Hepatocyte (in vitro differentiated cells): ENCODE measurements at regions not wholly inside any gene's neighbourhood (a gene's known extent, or its start where the extent isn't known, plus 50 kb on each side); places are given as distances from the start of the nearest gene placed in this dataset.

Experiments
- EZH2 ChIP-seq: fragments of 200-600 bp; sonication (generic); IDR thresholded peaks from 2 replicates; pipeline ENCODE4 v1.6.1; 2016; ENCODE audit warnings: antibody characterized with exemption, mild to moderate bottlenecking, borderline replicate concordance
- TF ChIP-seq, protein P1 (sequence below): fragments of 200-600 bp; sonication (generic); IDR thresholded peaks from 2 replicates; pipeline ENCODE4 v1.5.1; 2016; ENCODE audit warnings: antibody characterized with exemption, mild to moderate bottlenecking; ENCODE audit not compliant: poor library complexity

DNA sequence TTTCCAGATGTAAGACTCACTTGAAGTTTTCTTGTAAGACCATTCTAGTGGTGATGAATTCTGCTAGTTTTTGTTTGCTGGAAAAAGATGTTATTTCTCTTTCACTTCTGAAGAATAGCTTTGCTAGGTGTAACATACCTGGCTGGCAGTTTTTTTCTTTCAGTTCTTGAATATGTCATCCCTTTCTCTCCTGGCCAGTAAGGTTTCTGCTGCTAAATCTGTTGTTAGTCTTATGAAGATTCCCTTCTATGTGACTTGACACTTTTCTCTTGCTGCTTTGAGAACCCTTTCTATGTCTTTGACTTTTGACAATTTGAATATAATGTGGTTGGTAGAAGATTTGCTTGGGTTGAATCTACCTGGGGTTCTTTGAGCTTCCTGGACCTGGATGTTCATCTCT is 314.7 kb upstream of the NOX3 start:
- TF ChIP-seq, protein P1, sequence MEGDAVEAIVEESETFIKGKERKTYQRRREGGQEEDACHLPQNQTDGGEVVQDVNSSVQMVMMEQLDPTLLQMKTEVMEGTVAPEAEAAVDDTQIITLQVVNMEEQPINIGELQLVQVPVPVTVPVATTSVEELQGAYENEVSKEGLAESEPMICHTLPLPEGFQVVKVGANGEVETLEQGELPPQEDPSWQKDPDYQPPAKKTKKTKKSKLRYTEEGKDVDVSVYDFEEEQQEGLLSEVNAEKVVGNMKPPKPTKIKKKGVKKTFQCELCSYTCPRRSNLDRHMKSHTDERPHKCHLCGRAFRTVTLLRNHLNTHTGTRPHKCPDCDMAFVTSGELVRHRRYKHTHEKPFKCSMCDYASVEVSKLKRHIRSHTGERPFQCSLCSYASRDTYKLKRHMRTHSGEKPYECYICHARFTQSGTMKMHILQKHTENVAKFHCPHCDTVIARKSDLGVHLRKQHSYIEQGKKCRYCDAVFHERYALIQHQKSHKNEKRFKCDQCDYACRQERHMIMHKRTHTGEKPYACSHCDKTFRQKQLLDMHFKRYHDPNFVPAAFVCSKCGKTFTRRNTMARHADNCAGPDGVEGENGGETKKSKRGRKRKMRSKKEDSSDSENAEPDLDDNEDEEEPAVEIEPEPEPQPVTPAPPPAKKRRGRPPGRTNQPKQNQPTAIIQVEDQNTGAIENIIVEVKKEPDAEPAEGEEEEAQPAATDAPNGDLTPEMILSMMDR: no peak
- TF ChIP-seq EZH2: no peak
